Hematopoietic multipotent progenitor cell treated with erythropoietin and hydrocortisone succinate and interleukin-3 and kit ligand, for 15 days (in vitro differentiated cells): ENCODE measurements at regions not wholly inside any gene's neighbourhood (a gene's known extent, or its start where the extent isn't known, plus 50 kb on each side); places are given as distances from the start of the nearest gene placed in this dataset.
"Not testable (repeated sequence)": the region's sequence is repeated elsewhere in the genome, so short reads cannot be mapped to it uniquely, and the experiment has no call there.

Source experiments
- DNase-seq: peaks from one replicate; pipeline ENCODE4 v3.0.0-alpha.2; 2015; ENCODE audit warnings: low spot score

GRCh38 chr6:82118150-82118562, 129.4 kb downstream of the IBTK start:
- DNase-seq = no peak

DNA sequence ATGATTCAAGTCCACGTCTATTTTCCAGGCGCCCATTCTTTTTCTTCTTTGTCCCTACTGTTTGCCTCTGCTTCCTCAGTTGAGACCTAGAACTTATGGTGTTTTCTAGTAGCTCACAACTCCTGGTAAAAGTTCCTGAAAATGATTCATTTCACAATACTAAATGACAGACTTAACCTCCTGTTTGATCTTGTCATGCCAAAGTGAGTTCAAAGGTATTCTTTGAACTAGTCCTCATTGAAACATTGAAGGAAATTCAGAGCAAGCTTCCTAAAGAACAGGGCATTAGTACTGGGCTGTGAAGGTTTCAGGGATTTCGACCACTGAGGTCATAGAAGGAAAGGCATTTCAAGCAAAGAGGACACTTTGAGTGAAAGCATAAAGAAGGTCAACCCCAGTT, 132.8 kb downstream of the IBTK start:
- no peak for DNase-seq

DNA sequence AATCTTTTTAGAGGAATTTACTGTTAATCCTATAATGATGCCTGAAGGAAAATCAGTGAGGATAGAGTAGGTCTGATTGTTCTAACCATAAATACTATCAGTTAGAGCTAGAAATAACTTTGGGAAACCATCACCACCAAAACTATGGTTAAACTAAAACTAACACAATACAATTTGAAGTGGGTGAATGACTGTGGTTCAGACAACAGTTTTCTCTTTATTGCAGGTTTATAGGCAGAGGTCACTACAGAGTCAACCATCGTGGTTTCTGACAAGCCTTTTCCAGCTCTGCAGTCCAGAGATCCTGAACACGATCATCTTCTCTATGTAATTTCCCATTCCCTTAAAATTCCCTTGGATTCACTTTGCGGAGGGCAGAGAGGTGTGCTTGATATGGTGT, 134.3 kb downstream of the IBTK start:
- no peak for DNase-seq

DNA sequence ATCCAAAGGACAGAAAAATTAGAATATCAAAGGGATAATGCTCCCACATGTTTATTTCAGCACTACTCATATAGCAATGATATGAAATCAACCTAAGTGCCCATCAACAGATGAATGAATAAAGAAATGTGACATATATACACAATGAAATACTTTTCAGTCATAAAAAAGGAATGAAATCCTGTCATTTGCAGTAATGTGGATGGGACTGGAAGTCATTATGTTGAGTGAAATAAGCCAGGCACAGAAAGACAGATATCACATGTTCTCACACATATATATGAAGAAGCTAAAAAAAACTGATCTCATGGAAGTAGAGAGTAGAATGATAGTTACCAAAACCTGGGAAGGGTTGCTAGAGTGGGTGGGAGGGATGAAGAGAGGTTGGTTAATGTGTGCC, 135.7 kb downstream of the IBTK start:
- no peak for DNase-seq

GRCh38 chr6:82111114-82111513, 136.4 kb downstream of the IBTK start:
- no peak for DNase-seq

GRCh38 chr6:82103171-82103570, 144.4 kb downstream of the IBTK start:
- DNase-seq = not testable (repeated sequence)

GRCh38 chr6:82101374-82102114, 146.0 kb downstream of the IBTK start:
- DNase-seq = not testable (repeated sequence)

DNA sequence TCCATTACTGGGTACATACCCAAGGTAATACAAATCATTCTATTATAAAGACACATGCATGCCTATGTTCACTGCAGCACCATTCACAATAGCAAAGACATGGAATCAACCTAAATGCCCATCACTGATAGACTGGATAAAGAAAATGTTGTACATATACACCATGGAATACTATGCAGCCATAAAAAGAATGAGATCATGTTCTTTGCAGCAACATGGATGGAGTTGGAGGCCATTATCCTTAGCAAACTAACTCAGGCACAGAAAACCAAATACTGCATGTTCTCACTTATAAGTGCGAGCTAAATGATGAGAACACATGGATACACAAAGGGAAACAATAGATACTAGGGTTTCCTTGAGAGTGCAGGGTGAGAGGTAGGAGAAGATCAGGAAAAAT, 146.8 kb downstream of the IBTK start:
- DNase-seq = not testable (repeated sequence)

GRCh38 chr6:82097676-82098075, 149.9 kb downstream of the IBTK start:
- no peak for DNase-seq

DNA sequence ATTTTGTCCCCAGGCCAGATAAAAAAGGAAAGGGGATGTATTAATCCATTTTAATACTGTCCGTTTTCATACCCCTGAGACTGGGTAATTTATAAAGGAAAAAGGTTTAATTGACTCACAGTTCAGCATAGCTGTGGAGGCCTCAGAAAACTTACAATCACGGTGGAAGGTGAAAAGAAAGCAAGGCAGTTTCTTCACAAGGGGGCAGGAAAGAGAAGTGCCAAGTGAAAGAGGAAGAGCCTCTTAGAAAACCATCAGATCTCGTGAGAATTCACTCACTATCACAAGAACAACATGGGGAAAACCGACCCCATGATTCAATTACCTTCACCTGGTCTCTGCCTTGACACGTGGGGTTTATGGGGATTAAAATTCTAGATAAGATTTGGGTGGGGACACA, 152.5 kb downstream of the IBTK start:
- no peak for DNase-seq

- no peak for DNase-seq
These were observed 153.3 kb downstream of the IBTK start for GRCh38 chr6:82094166-82094806.

- no peak for DNase-seq
These were observed 158.4 kb downstream of the IBTK start for GRCh38 chr6:82088978-82089771.

DNA sequence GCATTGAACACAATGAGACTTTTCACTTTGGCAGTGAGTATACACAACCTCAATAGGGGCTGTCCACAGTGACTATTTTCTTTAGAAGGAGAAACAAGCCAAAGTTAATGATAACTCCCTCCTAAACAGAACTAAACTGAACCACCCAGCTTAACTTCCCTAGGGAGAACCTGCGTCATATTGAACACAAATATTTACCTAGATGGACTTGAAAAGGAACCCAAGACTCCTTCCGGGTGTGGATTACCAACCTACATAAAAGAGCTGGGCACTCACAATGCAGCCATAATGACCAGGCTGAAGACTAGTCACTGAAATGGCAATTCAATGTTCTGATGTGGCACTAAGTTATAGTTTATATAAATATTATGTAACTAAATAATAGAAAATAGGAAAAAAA, 160.6 kb downstream of the IBTK start:
- DNase-seq = no peak

DNA sequence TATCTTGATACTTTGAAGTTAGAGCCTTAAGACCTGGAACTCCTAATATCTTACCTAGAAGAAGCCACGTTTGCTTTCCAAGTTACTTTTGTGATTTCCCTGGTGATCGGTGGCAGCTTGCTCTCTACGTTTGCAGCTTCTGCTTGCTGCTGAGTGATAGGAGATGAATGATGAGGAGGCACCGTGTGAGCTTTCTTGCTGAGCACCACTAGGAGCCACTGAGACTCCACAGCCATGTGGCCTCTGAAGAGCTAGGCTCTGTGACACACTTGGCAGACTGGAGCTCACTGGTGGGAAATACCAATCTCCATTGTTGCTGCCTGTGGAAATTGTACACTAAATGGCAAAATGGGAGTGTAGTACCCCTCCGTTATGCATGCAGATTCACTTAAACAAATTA, 161.8 kb downstream of the IBTK start:
- DNase-seq = no peak

DNA sequence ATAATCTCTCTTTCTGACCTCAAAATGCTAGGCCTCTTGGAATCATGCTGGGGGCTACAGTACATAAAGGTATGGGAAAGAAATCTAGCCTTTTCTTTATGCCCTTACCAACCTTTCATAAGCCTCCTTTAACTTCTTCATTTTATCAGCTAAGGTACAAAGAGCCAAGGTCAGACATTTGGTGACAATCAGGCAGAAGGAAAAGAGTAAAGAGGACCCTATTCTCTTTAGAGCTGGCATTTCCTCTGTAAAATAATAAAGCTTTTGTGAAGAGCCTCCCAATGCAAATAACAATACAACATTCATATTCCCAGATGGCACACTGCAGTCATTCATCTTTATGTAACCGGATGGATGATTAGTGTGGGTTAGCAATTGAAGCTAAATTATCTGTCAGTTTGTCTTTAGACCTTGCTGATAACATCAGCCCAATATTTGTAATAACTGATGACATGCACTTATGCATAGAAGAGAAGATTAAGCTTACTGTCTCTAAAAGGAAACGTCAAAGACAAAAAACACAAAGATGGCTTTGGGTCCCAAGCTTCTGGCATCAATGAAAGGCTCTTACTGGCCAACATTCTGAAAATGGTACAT, 163.1 kb downstream of the IBTK start:
- DNase-seq = no peak

DNA sequence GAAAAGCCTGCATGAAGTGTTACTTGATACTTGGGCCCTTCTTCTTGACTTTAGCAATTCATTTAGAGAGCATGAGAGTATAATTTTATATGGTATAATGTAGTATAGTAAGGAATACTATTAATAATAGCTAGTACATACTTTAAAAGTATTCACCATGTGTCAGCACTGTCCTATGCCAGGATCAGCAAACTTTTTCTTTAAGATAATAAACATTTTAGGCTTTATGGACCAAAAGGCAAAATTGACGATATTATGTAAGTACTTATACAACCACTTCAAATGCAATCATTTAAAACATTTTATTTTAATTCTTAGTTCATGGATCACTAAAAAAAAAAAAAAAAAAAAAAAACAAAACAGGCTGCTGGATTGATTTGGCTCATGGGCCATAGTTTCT, 163.9 kb downstream of the IBTK start:
- no peak for DNase-seq

DNA sequence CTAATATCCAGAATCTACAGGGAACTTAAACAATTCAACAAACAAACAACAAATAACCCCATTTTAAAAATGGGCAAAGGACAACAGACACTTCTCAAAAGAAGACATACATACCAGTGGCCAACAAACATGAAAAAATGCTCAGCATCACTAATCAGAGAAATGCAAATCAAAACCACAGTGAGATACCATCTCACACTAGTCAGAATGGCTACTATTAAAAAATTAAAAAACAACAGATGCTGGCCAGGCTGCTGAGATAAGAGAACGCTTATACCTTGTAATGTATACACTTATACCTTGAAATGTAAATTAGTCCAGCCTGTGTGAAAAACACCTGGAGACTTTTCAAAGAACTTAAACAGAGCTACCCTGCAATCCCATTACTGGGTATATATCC, 166.8 kb downstream of the IBTK start:
- no peak for DNase-seq

GRCh38 chr6:82078286-82078908, 169.1 kb downstream of the IBTK start:
- no peak for DNase-seq

DNA sequence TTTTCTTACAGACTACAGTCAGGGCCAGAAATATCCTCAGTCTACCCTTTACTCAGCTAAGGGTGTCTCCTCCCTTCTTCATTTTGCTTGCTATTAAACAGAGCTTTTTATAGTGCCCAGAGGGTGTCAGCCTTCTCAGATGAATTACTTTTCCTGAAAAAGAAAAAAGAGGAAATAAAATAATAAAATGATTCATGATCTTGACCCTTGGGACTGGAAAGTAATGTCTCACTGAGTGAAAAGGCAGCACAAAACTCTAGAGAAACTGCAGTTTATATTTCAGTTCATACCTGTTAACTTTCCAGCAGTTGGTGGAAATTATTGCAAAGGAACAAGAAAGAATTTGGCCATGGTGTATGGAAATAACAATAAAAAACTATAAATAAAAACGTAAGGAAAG, 170.6 kb downstream of the IBTK start:
- DNase-seq = no peak

GRCh38 chr6:82074556-82074955, 173.0 kb downstream of the IBTK start:
- DNase-seq = no peak

DNA sequence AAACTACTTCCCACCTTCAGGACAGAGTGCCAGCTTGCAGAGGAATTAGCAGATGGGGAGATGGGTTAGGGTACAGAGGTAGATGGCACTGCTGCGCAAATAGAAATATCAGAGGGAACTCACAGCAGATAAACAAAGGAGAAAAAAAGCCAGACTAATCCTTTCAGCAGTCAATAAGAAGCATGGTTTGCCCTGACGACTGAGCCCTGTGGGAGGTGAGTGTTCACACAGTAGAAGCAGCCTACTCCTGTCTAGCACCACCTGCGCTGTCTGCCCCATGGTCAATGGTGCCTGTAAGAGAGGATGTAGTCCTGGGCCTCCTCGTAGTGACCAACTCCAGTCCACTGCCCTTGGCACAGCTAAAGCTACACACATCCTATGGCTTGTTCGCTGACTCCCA, 174.1 kb downstream of the IBTK start:
- DNase-seq = no peak

- DNase-seq = no peak
These were observed 174.8 kb downstream of the IBTK start for GRCh38 chr6:82072751-82073150.
